AG04450 (cell line): ENCODE measurements at regions not wholly inside any gene's neighbourhood (a gene's known extent, or its start where the extent isn't known, plus 50 kb on each side); places are given as distances from the start of the nearest gene placed in this dataset.

Experiments
- CTCF ChIA-PET: fragments of 300-600, 350-600 bp; formaldehyde crosslinking; extraction: SDS; loops from one replicate; lab custom pipeline; 2022; ENCODE audit warnings: antibody characterized with exemption, inconsistent platforms; lab: Charles Lee
- POLR2A ChIA-PET: fragments of 350-600 bp; formaldehyde crosslinking; extraction: SDS; loops from one replicate; lab custom pipeline; 2021; ENCODE audit warnings: antibody characterized with exemption, inconsistent platforms; lab: Yijun Ruan, JAX
- DNase-seq: peaks from one replicate; pipeline ENCODE4 v3.0.0-alpha.2; 2011; ENCODE audit warnings: low read depth, low spot score
- H3K27ac ChIP-seq: one replicate; pipeline ENCODE4 v1.5.1; 2012; ENCODE audit warnings: low read depth, low read length, control low read depth
- H3K27me3 ChIP-seq: one replicate; pipeline ENCODE4 v1.6.0; 2012; ENCODE audit warnings: low read length; ENCODE audit not compliant: control insufficient read depth, insufficient read depth
- H3K4me3 ChIP-seq: 2 replicates; pipeline ENCODE4 v1.5.1; 2011; ENCODE audit warnings: mild to moderate bottlenecking, low read depth, low read length, control low read depth
- H3K9me3 ChIP-seq: 2 replicates; pipeline ENCODE4 v1.5.1; 2012; ENCODE audit warnings: low read length; ENCODE audit not compliant: control insufficient read depth, insufficient read depth
- TF ChIP-seq, protein P1 (sequence below): IDR thresholded peaks from 2 replicates; pipeline ENCODE4 v1.5.1; 2011; ENCODE audit warnings: low read depth, low read length, control low read depth, inconsistent platforms

DNA sequence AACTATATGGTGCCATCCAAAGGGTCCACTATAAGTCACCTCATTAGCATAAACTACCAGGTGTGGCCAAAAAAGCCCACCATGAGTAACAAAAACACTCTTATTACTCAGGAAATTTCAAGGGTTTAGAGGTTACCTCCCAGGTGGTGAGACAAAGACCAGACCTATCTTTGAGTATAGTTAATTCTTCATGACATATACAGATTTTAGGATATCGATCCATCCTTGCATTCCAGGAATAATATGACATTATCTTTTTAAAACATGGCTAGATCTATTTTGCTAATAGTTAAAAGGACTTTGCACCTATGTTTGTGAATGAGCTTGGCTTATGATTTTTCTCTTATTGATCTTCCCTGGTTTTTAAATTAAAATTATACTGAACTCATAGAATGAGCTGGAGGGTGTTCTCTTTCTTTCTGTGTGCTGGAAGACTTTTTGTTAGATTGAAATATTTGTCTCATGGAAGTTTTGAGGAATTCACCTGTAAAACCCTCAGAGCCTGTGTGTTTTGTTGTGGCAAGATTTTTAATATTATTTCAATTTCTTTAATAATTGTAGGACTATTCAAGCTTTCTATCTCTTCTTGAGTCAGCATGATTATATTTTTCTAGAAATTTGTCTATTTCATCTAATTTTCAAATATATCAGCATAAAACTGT lies 138.7 kb upstream of the SLC45A1 start:
- CTCF ChIA-PET = interaction anchor here (0.6 to 1.2 kb wide), 2 partner anchors 13 to 546 kb away, joined by 7 read pairs; no protein-coding TSS in a partner anchor
- TF ChIP-seq, protein P1, sequence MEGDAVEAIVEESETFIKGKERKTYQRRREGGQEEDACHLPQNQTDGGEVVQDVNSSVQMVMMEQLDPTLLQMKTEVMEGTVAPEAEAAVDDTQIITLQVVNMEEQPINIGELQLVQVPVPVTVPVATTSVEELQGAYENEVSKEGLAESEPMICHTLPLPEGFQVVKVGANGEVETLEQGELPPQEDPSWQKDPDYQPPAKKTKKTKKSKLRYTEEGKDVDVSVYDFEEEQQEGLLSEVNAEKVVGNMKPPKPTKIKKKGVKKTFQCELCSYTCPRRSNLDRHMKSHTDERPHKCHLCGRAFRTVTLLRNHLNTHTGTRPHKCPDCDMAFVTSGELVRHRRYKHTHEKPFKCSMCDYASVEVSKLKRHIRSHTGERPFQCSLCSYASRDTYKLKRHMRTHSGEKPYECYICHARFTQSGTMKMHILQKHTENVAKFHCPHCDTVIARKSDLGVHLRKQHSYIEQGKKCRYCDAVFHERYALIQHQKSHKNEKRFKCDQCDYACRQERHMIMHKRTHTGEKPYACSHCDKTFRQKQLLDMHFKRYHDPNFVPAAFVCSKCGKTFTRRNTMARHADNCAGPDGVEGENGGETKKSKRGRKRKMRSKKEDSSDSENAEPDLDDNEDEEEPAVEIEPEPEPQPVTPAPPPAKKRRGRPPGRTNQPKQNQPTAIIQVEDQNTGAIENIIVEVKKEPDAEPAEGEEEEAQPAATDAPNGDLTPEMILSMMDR = no peak

DNA sequence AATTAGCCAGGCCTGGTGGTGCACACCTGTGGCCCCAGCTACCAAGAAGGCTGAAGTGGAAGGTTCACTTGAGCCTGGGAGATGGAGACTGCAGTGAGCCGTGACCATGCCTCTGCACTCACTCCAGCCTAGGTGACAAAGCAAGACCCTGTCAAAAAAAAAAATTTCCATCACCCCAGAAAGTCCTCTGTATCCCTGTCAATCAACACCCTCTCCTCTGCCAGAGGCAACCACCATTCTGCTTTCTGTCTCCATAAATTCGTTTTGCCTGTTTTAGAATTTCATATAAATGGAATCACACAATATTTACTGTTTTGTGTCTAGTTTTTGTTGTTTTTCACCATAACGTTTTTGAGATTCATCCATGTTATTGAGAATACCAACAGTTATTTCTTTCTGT lies 141.6 kb upstream of the SLC45A1 start:
- peaks cover 9% of the 10 kb centered on the region for H3K9me3 ChIP-seq
- ChIA-PET CTCF (no interaction called here), POLR2A (no interaction called here)
- TF ChIP-seq, protein P1 = no peak
- H3K27ac ChIP-seq = no peak overlapping the region
- no peak for DNase-seq
- no peaks in the 10 kb centered on the region for H3K27me3 ChIP-seq
- no peak overlapping the region for H3K4me3 ChIP-seq

More for the DNA sequence above, 138.7 kb upstream of the SLC45A1 start:
- Histone ChIP-seq H3K27me3 (no peaks in the 10 kb centered on the region), H3K4me3 (no peak overlapping the region), H3K27ac (no peak overlapping the region), H3K9me3 (peaks cover 9% of the 10 kb centered on the region)
- POLR2A ChIA-PET = no interaction called here
- no peak for DNase-seq

DNA sequence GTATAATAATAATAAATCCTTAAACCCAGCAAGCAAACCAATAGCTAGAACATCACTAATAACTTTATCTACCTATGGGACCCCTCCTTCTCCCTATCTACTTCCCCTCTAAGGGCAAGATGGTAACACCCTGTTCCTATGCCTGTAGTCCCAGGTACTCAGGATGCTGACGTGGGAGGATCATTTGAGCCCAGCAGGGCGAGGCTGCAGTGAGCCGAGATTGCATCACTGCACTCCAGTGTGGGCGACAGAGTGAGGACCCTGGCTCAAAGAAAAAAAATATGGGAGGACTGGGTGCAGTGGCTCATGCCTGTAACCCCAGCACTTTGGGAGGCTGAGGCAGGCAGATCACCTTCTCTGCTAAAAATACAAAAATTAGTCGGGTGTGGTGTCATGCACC lies 143.1 kb upstream of the SLC45A1 start:
- Histone ChIP-seq H3K27ac (no peak overlapping the region), H3K27me3 (no peaks in the 10 kb centered on the region), H3K4me3 (no peak overlapping the region), H3K9me3 (peaks cover 5% of the 10 kb centered on the region; the same call in 1 of the 2 replicates)
- TF ChIP-seq, protein P1 = no peak
- CTCF ChIA-PET = no interaction called here
- POLR2A ChIA-PET = no interaction called here
- DNase-seq = no peak

DNA sequence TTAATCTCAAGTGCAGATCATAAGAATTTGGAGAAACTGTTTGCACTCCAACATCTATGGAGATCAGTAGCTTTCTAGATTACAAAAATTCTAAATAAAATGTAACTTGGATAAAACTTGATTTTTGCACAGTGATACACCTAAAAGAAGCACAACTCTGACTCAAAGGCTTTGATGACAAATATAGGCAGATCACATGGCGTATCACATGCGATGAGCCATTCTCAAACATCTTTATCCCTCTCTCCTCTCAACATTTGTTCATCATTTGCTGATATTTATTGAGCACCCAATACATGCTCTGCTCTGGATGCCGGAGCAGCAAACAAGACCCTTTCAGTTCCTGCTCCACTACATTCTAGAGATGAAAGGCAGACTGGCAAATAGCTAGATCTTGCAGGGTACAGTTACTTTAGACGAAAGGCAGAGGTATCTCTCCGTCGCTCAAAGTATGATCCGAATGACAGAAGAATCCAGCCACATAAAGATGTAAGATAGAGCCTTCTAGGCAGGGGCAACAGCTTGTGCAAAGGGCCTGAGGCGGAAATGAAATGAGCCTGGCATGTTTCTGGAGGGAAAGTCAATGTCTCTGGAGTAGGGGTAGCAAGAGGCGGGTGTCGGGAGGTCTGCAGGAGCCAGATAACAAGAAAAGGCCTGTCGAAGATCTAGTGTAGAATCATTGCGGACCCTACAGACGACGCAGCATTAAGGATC lies 145.8 kb upstream of the ERRFI1 start:
- Histone ChIP-seq H3K4me3 (no peak overlapping the region), H3K27ac (peak overlapping the region; percentile 24), H3K9me3 (no peaks in the 10 kb centered on the region), H3K27me3 (no peaks in the 10 kb centered on the region)
- DNase-seq = no peak
- ChIA-PET POLR2A (interaction anchor here (0.6 kb wide), 1 partner anchor 89 kb away, joined by 3 read pairs; no protein-coding TSS in a partner anchor), CTCF (interaction anchor here (1.2 kb wide), 1 partner anchor 142 kb away, joined by 3 read pairs; no protein-coding TSS in a partner anchor)
- TF ChIP-seq, protein P1 = no peak
